Epithelial cell of proximal tubule (primary cell): ENCODE measurements at regions not wholly inside any gene's neighbourhood (a gene's known extent, or its start where the extent isn't known, plus 50 kb on each side); places are given as distances from the start of the nearest gene placed in this dataset.

Source experiments
- DNase-seq: peaks from one replicate; pipeline ENCODE4 v3.0.0-alpha.2; 2011; ENCODE audit warnings: low read depth
- H3K4me3 ChIP-seq: 2 replicates; pipeline ENCODE4 v1.5.1; 2011; ENCODE audit warnings: low read depth, mild to moderate bottlenecking, low read length
- TF ChIP-seq, protein P1 (sequence below): conservative IDR thresholded peaks from 2 replicates; pipeline ENCODE4 v1.5.1; 2012; ENCODE audit warnings: low read depth, mild to moderate bottlenecking, low read length

DNA sequence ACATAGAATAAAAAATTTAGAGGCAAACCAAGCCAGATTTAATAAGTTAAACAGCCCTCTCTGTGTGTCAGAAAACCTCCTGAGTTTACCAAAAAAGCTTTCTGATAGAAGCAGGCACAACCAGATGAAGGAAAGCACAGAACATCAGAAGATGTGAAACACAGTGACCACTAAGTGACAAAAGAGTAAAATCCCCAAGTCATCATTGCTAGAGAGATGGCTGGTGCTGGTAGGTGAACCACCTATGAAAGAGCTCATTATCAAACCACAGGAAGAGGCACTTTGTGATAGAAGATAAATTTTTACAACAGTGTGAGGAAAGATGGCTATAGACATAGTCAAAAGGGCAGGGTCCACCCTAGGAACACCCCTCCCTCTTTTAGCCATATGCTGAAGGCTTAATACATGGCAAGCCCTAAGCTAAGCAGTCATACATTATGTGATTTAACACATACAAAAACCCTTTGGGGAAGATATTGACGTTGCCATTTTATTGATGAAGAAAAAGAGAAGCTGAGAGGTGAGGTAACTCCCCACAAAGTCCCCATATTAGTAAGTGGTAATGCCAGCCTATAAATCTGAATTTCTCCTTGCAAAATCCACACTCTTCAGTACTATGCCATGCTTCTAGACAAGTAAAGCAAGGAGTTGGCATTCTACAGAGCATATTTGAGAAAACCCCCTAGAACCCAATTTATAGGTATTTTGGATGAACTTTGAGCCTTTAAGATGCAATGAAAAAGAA lies 449.9 kb downstream of the LRIG3 start:
- H3K4me3 ChIP-seq = no peak overlapping the region
- no peak for DNase-seq
- TF ChIP-seq, protein P1, sequence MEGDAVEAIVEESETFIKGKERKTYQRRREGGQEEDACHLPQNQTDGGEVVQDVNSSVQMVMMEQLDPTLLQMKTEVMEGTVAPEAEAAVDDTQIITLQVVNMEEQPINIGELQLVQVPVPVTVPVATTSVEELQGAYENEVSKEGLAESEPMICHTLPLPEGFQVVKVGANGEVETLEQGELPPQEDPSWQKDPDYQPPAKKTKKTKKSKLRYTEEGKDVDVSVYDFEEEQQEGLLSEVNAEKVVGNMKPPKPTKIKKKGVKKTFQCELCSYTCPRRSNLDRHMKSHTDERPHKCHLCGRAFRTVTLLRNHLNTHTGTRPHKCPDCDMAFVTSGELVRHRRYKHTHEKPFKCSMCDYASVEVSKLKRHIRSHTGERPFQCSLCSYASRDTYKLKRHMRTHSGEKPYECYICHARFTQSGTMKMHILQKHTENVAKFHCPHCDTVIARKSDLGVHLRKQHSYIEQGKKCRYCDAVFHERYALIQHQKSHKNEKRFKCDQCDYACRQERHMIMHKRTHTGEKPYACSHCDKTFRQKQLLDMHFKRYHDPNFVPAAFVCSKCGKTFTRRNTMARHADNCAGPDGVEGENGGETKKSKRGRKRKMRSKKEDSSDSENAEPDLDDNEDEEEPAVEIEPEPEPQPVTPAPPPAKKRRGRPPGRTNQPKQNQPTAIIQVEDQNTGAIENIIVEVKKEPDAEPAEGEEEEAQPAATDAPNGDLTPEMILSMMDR = no peak

GRCh38 chr12:58479401-58479800 lies 440.9 kb downstream of the LRIG3 start:
- no peak overlapping the region for H3K4me3 ChIP-seq
- DNase-seq = no peak
- TF ChIP-seq, protein P1 = no peak

- TF ChIP-seq, protein P1 = no peak
- no peak for DNase-seq
- no peak overlapping the region for H3K4me3 ChIP-seq
These were observed 438.5 kb downstream of the LRIG3 start for GRCh38 chr12:58481811-58482210.

- TF ChIP-seq, protein P1 = no peak
- no peak for DNase-seq
- no peak overlapping the region for H3K4me3 ChIP-seq
These were observed 433.0 kb downstream of the LRIG3 start for GRCh38 chr12:58487255-58487654.

GRCh38 chr12:58487678-58488161 lies 432.6 kb downstream of the LRIG3 start:
- TF ChIP-seq, protein P1 = no peak
- no peak for DNase-seq
- H3K4me3 ChIP-seq = no peak overlapping the region

GRCh38 chr12:58489394-58489793 lies 430.9 kb downstream of the LRIG3 start:
- TF ChIP-seq, protein P1 = no peak
- DNase-seq = no peak
- no peak overlapping the region for H3K4me3 ChIP-seq

DNA sequence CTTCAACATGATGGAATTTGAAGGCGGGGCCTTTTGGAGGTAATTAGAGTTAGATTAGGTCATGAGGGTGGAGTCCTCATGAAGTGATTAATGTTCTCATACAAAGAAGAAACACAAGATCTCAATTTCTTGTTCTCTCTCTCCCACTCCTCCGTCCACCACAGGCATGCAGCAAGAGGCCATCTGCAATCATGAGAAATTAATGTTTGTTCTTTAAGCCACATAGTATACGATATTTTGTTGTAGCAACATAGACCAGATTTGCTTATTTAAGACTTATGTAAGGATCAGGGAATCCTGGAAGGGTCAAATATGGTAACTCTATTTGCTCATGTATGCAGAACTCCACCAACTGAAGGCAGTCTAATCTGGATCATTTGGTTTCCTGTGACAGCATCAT lies 429.0 kb downstream of the LRIG3 start:
- no peak overlapping the region for H3K4me3 ChIP-seq
- TF ChIP-seq, protein P1 = no peak
- no peak for DNase-seq
